Calu3 (cell line): ENCODE measurements at regions not wholly inside any gene's neighbourhood (a gene's known extent, or its start where the extent isn't known, plus 50 kb on each side); places are given as distances from the start of the nearest gene placed in this dataset.
"Not testable (repeated sequence)": the region's sequence is repeated elsewhere in the genome, so short reads cannot be mapped to it uniquely, and the experiment has no call there.

Source experiments
- BruUV-seq: library from RNA; stranded (reverse); fragments of 400-500 nt; replicated peaks from 2 replicates; lab custom pipeline; 2021; lab: Mats Ljungman, UMichigan
- CTCF ChIA-PET: fragments of 300-600 bp; sonication (Branson Sonifier 250); formaldehyde crosslinking; loops from one replicate; lab custom pipeline; 2022; ENCODE audit warnings: antibody characterized with exemption; lab: Charles Lee
- DNase-seq: peaks from one replicate; pipeline ENCODE4 v3.0.0; 2022
- H3K27ac Mint-ChIP-seq: one replicate; pipeline ENCODE4 v1.8.0; 2022; ENCODE audit warnings: mixed read lengths; ENCODE audit not compliant: unreplicated experiment
- H3K27me3 Mint-ChIP-seq: one replicate; pipeline ENCODE4 v1.8.0; 2022; ENCODE audit warnings: mixed read lengths; ENCODE audit not compliant: unreplicated experiment
- H3K36me3 Mint-ChIP-seq: one replicate; pipeline ENCODE4 v1.8.0; 2022; ENCODE audit warnings: mild to moderate bottlenecking, moderate library complexity, mixed read lengths; ENCODE audit not compliant: insufficient read depth, unreplicated experiment
- H3K4me1 Mint-ChIP-seq: one replicate; pipeline ENCODE4 v1.8.0; 2022; ENCODE audit warnings: mild to moderate bottlenecking, low read depth, mixed read lengths; ENCODE audit not compliant: unreplicated experiment
- H3K4me3 Mint-ChIP-seq: one replicate; pipeline ENCODE4 v1.8.0; 2022; ENCODE audit warnings: mild to moderate bottlenecking, low read depth, moderate library complexity, mixed read lengths; ENCODE audit not compliant: unreplicated experiment
- H3K9me3 Mint-ChIP-seq: one replicate; pipeline ENCODE4 v1.8.0; 2022; ENCODE audit warnings: low read depth, mixed read lengths; ENCODE audit not compliant: unreplicated experiment
- CTCF ChIP-seq: fragments of 200-600 bp; IDR thresholded peaks from one replicate; pipeline ENCODE4 v1.8.0; 2022; ENCODE audit warnings: antibody characterized with exemption; ENCODE audit not compliant: unreplicated experiment
- intact Hi-C: fragments of 100-400 bp; cut with micrococcal nuclease; formaldehyde crosslinking; loops from one replicate; pipeline ENCODE4 v1.10.0; 2022; ENCODE audit not compliant: unreplicated experiment

GRCh38 chr5:152106571-152106970, 181.9 kb upstream of the GLRA1 start:
- H3K27me3 Mint-ChIP-seq = peaks cover 42% of the 10 kb centered on the region
- CTCF ChIA-PET = no interaction called here
- no peak for TF ChIP-seq CTCF
- no peaks in the 10 kb centered on the region for H3K9me3 Mint-ChIP-seq
- H3K27ac Mint-ChIP-seq = no peak overlapping the region
- intact Hi-C loops = no loop called here
- no peak for DNase-seq
- no TSS peak for BruUV-seq
- no peaks in the 10 kb centered on the region for H3K36me3 Mint-ChIP-seq
- no peaks in the 10 kb centered on the region for H3K4me1 Mint-ChIP-seq
- H3K4me3 Mint-ChIP-seq = no peak overlapping the region

GRCh38 chr5:152105085-152105484, 180.4 kb upstream of the GLRA1 start:
- no TSS peak for BruUV-seq
- CTCF ChIA-PET = interaction anchor here (0.7 kb wide), 1 partner anchor 434 kb away, joined by 3 read pairs; no protein-coding TSS in a partner anchor
- peaks cover 53% of the 10 kb centered on the region for H3K27me3 Mint-ChIP-seq
- no peaks in the 10 kb centered on the region for H3K4me1 Mint-ChIP-seq
- no peak overlapping the region for H3K27ac Mint-ChIP-seq
- DNase-seq = no peak
- H3K36me3 Mint-ChIP-seq = no peaks in the 10 kb centered on the region
- intact Hi-C loops = no loop called here
- H3K9me3 Mint-ChIP-seq = no peaks in the 10 kb centered on the region
- no peak for TF ChIP-seq CTCF
- no peak overlapping the region for H3K4me3 Mint-ChIP-seq

GRCh38 chr5:152104211-152104610, 179.6 kb upstream of the GLRA1 start:
- BruUV-seq = no TSS peak
- intact Hi-C loops = no loop called here
- H3K4me3 Mint-ChIP-seq = no peak overlapping the region

GRCh38 chr5:152102908-152103307, 178.3 kb upstream of the GLRA1 start:
- H3K27ac Mint-ChIP-seq, H3K4me3 Mint-ChIP-seq, H3K9me3 Mint-ChIP-seq, intact Hi-C loops, H3K4me1 Mint-ChIP-seq, CTCF ChIA-PET, H3K36me3 Mint-ChIP-seq, BruUV-seq, DNase-seq: not testable (repeated sequence)
- peaks cover 44% of the 10 kb centered on the region for H3K27me3 Mint-ChIP-seq

More at GRCh38 chr5:152104211-152104610, 179.6 kb upstream of the GLRA1 start:
- Mint-ChIP-seq H3K4me1 (no peaks in the 10 kb centered on the region), H3K36me3 (no peaks in the 10 kb centered on the region), H3K27me3 (peaks cover 55% of the 10 kb centered on the region), H3K9me3 (no peaks in the 10 kb centered on the region), H3K27ac (no peak overlapping the region)
- no peak for TF ChIP-seq CTCF
- CTCF ChIA-PET = no interaction called here
- DNase-seq = no peak

GRCh38 chr5:152102057-152102456, 177.4 kb upstream of the GLRA1 start:
- Mint-ChIP-seq H3K27ac (no peak overlapping the region), H3K4me1 (no peaks in the 10 kb centered on the region), H3K4me3 (no peak overlapping the region), H3K9me3 (no peaks in the 10 kb centered on the region), H3K36me3 (no peaks in the 10 kb centered on the region), H3K27me3 (peaks cover 45% of the 10 kb centered on the region)
- intact Hi-C loops = no loop called here
- no peak for DNase-seq
- BruUV-seq = no TSS peak
- CTCF ChIA-PET = interaction anchor here (0.7 kb wide), 1 partner anchor 245 kb away, joined by 5 read pairs; no protein-coding TSS in a partner anchor
- TF ChIP-seq CTCF = no peak
